ENCODE measurements at regions not wholly inside any gene's neighbourhood (a gene's known extent, or its start where the extent isn't known, plus 50 kb on each side); places are given as distances from the start of the nearest gene placed in this dataset.
"Not testable (repeated sequence)": the region's sequence is repeated elsewhere in the genome, so short reads cannot be mapped to it uniquely, and the experiment has no call there.

DNA sequence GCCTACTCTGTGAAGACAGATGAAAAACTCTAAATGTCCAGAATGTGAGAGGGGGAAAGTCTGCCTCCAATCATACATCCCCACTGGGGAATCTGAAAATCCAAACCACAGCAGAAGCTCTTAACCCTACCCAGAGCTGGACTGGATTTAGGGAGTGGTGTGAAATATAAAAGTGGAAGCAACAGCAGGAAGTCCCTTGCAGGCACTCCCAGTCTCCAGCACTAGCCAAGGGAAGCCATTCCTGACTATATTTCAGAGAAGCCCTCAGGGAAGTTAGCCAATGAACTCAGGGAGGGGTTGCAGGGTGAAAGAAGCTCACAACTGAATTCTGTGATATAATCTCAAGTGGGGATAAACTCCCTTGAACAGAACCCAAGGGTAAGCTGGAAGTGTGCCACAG, 51.5 kb downstream of the CRPPA start:
- no peak overlapping the region for H3K4me3 ChIP-seq (ENCODE audit: low read depth, low read length)

GRCh38 chr7:16369309-16369708, 52.0 kb downstream of the CRPPA start:
- H3K4me3 ChIP-seq (ENCODE audit: low read depth, low read length), result not testable (repeated sequence)

DNA sequence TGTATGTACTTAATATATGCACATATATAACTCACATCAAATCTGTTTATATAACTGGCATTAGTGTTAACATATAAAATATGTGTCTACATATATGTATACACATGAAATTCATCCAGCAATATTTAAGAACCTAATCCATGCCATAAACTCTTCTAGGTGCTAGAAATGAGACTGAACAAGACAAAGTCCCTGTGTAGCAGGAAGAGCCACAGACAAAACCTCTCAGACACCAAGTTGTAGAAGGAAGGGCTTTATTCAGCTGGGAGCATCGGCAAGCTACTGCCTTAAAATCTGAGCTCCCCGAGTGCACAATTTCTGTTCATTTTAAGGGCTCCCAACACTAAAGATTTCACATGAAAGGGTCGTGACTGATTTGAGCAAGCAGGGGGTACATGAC, 52.5 kb downstream of the CRPPA start:
- H3K4me3 ChIP-seq (ENCODE audit: low read depth, low read length), result no peak overlapping the region

GRCh38 chr7:16367115-16367514, 54.2 kb downstream of the CRPPA start:
- no peak overlapping the region for H3K4me3 ChIP-seq (ENCODE audit: low read depth, low read length)

DNA sequence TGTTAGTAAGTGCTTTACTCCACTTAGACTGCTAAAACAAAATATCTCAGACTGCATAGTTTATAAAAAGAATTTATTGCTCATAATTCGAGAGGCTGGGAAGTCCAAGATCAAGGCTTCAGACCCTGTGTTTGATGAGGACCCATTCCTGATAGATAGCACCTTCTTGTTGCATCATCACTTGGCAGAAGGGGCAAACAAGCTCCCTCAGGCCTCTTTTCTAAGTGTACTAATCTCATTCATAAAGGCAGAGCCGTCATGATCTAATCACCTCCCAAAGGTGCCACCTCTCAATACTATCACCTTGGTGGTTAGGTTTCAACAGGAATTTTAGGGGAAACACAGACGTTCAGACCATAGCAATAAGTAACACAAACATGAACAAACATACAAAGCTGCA, 55.4 kb downstream of the CRPPA start:
- H3K4me3 ChIP-seq (ENCODE audit: low read depth, low read length), result no peak overlapping the region

GRCh38 chr7:16365177-16365576, 56.2 kb downstream of the CRPPA start:
- H3K4me3 ChIP-seq (ENCODE audit: low read depth, low read length), result no peak overlapping the region

DNA sequence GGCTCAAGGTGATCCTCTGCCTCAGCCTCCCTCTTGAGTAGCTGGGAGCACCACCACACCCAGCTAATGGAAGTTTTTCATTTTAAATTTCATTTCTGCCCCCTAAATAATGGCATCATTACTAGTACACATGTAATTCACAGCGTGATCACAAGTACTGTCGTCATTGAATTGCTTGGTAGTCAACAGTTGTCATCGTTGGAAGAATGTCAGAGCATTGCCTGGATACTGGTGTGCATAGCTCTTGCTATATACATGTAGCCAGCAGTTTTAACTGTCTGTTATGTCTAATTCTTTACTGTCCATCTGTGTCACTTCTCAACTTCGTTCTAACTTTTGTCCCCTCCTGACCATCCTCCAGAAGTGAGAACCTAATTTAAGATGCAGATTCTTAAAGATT, 62.1 kb downstream of the CRPPA start:
- H3K4me3 ChIP-seq (ENCODE audit: low read depth, low read length), result no peak overlapping the region

GRCh38 chr7:16357921-16358320, 63.4 kb downstream of the CRPPA start:
- H3K4me3 ChIP-seq (ENCODE audit: low read depth, low read length), result no peak overlapping the region

DNA sequence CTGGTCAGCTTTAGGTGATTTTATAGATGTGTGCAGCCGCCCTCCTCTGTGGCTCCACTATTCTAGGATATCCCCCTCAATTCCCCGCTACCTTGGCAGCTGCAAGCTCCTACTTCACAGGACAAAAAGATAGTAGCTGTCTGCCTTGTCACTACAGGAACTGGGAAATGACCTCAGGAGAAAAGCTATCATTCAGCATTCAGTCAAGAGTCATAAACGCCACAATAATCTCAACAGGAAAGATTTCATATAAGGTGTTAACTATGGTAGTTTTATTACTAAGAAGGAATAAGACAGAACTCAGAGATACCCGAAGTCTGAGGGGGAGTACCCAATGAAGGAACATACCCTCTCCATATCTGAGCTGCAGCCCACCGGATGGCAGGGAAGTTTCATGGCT, 63.9 kb downstream of the CRPPA start:
- H3K4me3 ChIP-seq (ENCODE audit: low read depth, low read length), result no peak overlapping the region

DNA sequence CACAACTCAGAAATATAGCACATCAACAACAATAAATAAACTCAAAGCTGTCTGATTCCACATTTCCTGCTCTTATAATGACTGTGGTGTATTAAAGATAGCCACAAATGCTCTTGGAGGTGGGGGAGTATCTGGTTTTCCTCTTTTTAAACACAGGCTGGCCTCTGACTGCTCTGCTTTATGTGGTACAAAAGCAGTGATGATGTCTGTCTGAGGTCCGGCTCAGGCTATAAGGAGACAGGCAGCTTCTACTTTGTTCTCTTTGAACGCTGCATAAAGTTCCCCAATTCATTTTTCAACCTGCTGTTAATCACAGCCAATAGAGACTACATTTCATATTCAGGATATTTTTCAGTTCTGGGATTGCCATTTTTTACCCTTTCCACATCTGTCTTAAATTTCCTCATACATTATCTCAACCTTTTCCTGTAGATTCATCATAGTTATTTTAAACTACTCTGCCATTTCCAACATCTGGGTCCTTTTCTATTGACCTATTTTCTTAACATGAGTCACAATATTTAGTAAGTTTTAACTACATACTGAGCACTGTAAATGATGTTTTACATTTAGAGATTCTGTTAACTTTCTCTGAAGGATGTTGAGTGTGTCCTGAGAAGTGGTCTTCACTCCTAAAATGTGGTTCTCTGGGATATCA, 64.9 kb downstream of the CRPPA start:
- no peak overlapping the region for H3K4me3 ChIP-seq (ENCODE audit: low read depth, low read length)

DNA sequence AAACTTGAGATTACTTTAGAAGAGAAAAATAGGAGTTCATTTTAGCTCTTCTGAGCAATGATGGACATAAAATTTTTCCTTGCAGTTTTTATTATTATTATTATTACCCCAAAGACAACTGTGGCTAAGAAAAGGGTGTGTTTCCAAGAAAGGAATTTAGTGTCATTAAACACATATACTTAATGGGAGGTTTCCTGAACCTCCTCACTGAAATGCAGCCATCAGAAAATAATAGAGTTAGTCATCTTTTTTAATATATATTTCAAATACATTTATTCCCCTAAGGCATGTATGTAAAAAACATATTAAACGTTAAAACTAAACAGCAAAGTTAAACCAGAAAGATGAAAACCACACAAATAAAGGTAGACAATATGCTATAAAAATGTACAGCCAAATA, 66.8 kb downstream of the CRPPA start:
- H3K4me3 ChIP-seq (ENCODE audit: low read depth, low read length), result no peak overlapping the region

GRCh38 chr7:16353226-16353625, 68.1 kb downstream of the CRPPA start:
- H3K4me3 ChIP-seq (ENCODE audit: low read depth, low read length), result no peak overlapping the region

- no peak overlapping the region for H3K4me3 ChIP-seq (ENCODE audit: low read depth, low read length)
Observed at GRCh38 chr7:16350634-16351033, 70.7 kb downstream of the CRPPA start.

- no peak overlapping the region for H3K4me3 ChIP-seq (ENCODE audit: low read depth, low read length)
Observed at GRCh38 chr7:16348251-16348650, 73.1 kb downstream of the CRPPA start.

- no peak overlapping the region for H3K4me3 ChIP-seq (ENCODE audit: low read depth, low read length)
Observed at GRCh38 chr7:16347827-16348192, 73.5 kb downstream of the CRPPA start.

DNA sequence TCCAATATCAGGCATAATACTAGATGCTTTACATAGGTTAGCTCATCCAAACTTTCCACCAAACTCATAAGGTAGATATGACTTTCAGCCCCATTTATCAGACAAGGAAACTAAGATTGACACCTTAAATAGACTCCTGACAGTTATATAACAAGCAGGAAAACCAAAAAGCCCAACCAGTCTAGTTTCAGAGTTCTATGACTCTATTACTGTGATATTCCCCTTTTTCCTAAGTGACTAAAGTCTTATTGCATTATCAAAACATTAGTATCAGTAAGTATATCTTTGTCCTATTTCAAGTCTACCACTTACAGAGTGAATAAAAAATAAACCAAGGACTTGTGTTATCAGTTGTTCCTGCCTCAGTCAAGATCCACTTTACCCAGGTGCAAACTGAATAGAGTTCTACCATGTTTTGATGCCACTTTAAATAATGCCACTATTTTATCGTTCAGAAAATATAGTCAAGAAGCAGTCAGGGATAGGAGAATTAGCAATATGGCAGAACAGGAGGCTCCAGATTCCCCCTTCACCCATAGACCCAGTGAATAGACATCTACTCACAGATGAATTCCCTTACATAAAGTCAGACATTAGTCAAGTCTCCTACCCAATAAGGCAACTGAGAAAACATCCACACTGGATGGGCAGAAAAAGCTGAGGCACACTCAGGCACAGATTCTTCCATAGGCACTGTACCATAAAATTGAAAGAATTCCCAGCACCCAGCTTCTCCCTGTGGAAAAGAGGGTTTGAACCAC, 74.1 kb downstream of the CRPPA start:
- no peak overlapping the region for H3K4me3 ChIP-seq (ENCODE audit: low read depth, low read length)

DNA sequence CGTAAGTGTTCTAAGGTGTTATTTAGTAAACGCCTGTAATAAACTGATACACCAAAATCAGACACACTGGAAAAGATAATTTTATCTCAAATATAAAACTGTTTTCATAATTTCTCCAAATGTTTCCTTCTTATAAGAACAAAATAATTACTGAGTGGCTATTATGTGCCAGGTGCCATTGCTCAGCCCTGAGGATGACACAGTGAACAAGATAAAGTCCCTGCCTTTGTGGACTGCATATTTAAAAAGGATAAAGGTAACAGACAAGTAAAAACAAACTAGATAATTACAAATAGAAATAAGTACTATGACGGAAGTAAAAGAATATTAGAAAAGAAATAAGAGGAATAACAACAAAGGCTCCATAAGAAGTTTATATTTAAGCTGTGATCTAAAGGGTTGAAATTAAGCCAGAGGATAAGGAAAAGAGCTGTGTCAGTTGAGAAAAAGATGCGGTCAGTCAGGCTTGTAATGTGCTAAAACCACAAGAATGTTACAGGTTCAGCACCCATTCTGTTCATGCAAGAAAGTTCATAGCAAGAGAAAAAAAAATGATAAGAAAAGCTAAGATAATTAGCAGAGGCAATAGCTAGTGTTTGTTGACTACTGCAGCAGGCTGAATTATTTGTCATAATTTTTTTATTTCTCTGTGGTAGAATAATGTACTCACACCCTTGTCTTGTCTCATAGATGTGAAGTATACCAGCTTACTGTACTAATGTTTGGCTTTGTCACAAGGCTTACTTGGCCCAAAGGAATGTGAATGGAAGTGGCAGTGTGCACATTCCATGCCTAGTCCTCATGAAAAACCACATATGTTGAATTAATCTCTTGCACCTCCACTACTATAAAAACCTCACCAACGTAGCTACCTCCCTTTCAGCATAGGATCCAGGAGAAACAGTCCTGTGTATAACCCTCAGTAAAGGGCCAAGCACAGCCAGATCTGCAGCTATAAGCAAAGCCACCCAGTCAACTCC, 75.1 kb downstream of the CRPPA start:
- H3K4me3 ChIP-seq (ENCODE audit: low read depth, low read length), result no peak overlapping the region

DNA sequence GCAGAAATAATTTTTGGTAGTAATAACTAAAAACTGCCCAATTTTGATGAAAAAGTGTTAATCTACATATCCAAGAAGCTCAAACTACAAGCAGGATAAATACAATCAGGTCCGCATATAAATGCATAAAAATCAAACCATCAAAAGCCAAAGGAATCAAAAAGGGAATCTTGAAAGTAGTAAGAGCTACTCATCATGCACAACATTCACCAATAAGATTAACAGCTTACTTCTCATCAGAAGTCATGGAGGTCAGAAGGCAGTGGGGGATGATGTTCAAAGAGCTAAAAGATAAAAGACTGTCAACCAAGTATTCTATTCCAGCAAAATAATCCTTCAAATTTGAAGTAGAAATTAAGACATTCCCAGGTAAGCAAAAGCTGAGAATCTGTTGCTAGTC, 76.4 kb downstream of the CRPPA start:
- H3K4me3 ChIP-seq (ENCODE audit: low read depth, low read length), result no peak overlapping the region

DNA sequence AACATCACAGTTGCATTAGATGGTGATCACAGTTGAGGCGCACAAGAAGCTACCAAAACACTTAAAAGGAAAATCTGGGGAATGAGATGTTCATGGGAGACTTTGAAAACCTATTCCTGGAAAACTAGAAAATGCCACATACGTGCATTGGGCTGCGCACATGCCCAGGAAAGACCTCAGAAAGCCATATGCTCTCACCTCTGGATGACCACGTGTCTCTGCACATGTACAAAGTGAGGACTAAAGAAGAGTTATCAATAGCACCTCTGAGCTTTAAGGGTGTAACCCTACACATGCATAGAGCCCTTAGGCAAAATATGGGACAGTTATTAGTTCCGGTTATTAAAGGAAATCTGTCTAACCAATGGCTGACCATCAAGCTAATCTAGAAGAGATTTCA, 77.7 kb downstream of the CRPPA start:
- H3K4me3 ChIP-seq (ENCODE audit: low read depth, low read length), result no peak overlapping the region

GRCh38 chr7:16338065-16338464, 83.3 kb downstream of the CRPPA start:
- no peak overlapping the region for H3K4me3 ChIP-seq (ENCODE audit: low read depth, low read length)

GRCh38 chr7:16326106-16326505, 95.2 kb downstream of the CRPPA start:
- H3K4me3 ChIP-seq (ENCODE audit: low read depth, low read length), result no peak overlapping the region

GRCh38 chr7:16323313-16323712, 98.0 kb downstream of the CRPPA start:
- no peak overlapping the region for H3K4me3 ChIP-seq (ENCODE audit: low read depth, low read length)
